Subcutaneous abdominal adipose tissue (tissue), 5 donors: ENCODE measurements at regions not wholly inside any gene's neighbourhood (a gene's known extent, or its start where the extent isn't known, plus 50 kb on each side); places are given as distances from the start of the nearest gene placed in this dataset.
"Not testable (repeated sequence)": the region's sequence is repeated elsewhere in the genome, so short reads cannot be mapped to it uniquely, and the experiment has no call there.

Experiments used
- H3K27ac ChIP-seq: one replicate; pipeline ENCODE4 v1.7.0; 2013; ENCODE audit warnings: low read depth, mild to moderate bottlenecking, inconsistent platforms, low read length, moderate library complexity
- H3K27me3 ChIP-seq, 5 donors: one replicate each; pipeline ENCODE4 v1.7.0; 2013; ENCODE audit warnings: low read length in 5 of 5, inconsistent platforms in 1 of 5; ENCODE audit not compliant: control insufficient read depth in 5 of 5, insufficient read depth in 4 of 5
- H3K36me3 ChIP-seq, 5 donors: one replicate each; pipeline ENCODE4 v1.7.0; 2013; ENCODE audit warnings: low read length in 5 of 5; ENCODE audit not compliant: control insufficient read depth in 5 of 5, insufficient read depth in 5 of 5
- H3K4me1 ChIP-seq, 5 donors: one replicate each; pipeline ENCODE4 v1.7.0; 2013; ENCODE audit warnings: low read length in 5 of 5, mild to moderate bottlenecking in 3 of 5, moderate library complexity in 1 of 5; ENCODE audit not compliant: control insufficient read depth in 5 of 5, insufficient read depth in 5 of 5
- H3K4me3 ChIP-seq, 5 donors: one replicate each; pipeline ENCODE4 v1.7.0; 2013; ENCODE audit warnings: low read length in 5 of 5, low read depth in 1 of 5
- H3K9ac ChIP-seq, 5 donors: one replicate each; pipeline ENCODE4 v1.7.0; 2013; ENCODE audit warnings: low read length in 5 of 5, mild to moderate bottlenecking in 4 of 5, moderate library complexity in 3 of 5
- H3K9me3 ChIP-seq, 5 donors: one replicate each; pipeline ENCODE4 v1.7.0; 2013; ENCODE audit warnings: low read length in 5 of 5; ENCODE audit not compliant: control insufficient read depth in 5 of 5
- donor health status: healthy.
- donor health status: healthy.
- donor health status: healthy.
- donor health status: healthy.
- donor health status: healthy.

GRCh38 chr1:70820396-70820795 is 227.2 kb downstream of the PTGER3 start:
- Histone ChIP-seq H3K9me3 (no peaks in the 10 kb centered on the region), H3K36me3 (no peaks in the 10 kb centered on the region), H3K4me3 (no peak overlapping the region), H3K27ac (no peak overlapping the region), H3K27me3 (no peaks in the 10 kb centered on the region), H3K9ac (no peak overlapping the region), H3K4me1 (no peaks in the 10 kb centered on the region)

DNA sequence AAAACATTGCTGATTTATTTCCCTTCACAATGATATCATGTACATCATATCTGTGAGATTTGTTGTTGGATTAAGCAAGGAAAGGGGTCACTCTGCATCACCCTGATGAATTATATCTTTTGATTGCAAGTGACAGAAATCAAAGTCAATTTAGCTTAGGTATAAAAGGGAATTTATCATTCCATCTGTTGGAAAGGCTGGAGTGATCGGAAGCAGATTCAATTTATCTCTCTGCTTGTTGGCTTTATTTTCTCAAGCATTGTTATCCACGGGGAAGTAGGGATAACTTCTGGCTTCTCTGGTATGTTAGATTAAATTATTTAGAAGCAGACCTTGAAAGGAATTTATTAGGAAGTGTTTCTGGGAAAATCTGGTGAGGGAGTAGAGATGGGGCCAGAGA is 226.6 kb downstream of the PTGER3 start:
- Histone ChIP-seq H3K9ac (no peak overlapping the region), H3K27me3 (no peaks in the 10 kb centered on the region), H3K27ac (no peak overlapping the region), H3K9me3 (no peaks in the 10 kb centered on the region), H3K4me3 (no peak overlapping the region), H3K4me1 (no peaks in the 10 kb centered on the region), H3K36me3 (no peaks in the 10 kb centered on the region)

DNA sequence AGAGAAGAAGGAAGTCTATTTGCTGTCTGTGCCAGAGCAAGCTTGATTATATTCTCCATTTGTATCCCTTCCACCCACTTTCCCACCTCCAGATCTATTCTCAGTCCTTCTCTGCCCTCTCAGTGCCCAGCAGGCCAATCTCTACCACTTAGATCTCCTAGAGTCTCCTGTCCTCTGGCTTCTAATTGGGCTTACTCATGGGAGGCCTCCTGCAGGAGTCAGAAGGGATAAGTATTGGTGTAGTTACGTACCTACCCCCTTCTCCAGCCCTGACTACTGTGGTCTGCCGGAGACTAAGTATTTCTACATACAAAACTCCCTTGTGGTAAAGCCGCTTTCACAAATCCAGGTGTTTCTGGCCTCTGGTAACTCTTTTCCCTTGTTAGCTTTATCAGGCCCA is 221.2 kb downstream of the PTGER3 start:
- Histone ChIP-seq H3K27me3 (no peaks in the 10 kb centered on the region), H3K4me1 (no peaks in the 10 kb centered on the region), H3K36me3 (no peaks in the 10 kb centered on the region), H3K4me3 (no peak overlapping the region), H3K27ac (no peak overlapping the region), H3K9ac (no peak overlapping the region), H3K9me3 (no peaks in the 10 kb centered on the region)

DNA sequence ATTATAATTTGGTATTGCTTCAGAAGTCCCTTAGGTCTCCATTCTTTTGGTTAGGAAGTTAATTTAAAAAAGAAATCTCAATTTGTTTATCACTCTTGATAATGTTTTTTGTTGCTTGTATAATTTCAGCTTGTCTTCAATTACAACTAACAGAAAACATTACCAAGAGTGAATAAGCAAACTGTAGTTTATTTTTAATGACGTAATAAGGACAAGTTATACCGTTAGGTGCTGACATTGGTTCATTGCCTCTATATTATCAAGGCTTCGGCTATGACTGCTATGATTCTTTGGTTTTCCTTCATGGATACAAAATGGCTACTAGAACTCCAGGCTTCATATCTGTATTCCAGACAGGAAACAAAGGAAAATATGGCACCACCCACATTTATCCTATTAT is 220.6 kb downstream of the PTGER3 start:
- H3K27me3 ChIP-seq, result no peaks in the 10 kb centered on the region
- no peaks in the 10 kb centered on the region for H3K4me1 ChIP-seq
- no peak overlapping the region for H3K4me3 ChIP-seq
- no peak overlapping the region for H3K9ac ChIP-seq
- H3K9me3 ChIP-seq, result peaks cover 0 to 4% (median 0%) of the 10 kb centered on the region in 5 donors
- no peaks in the 10 kb centered on the region for H3K36me3 ChIP-seq
- H3K27ac ChIP-seq, result no peak overlapping the region

DNA sequence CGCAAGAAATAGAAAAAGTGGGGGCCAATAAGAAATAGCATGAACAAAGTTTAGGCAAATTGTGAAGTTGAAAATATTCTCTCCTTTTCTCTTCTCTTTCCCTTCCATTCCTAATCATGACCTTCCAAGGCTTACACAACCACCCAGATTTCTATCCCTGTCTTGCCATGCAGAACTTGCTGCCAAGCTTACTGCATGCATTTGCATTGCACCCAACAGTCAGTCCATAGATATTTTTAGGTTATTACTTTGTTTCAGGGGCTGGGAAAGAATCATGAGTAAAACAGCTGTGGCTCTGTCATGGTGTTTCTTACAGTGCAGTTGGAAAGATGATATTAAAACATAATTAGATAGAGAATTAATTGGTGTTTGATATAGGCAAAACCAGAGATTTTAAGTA is 219.4 kb downstream of the PTGER3 start:
- Histone ChIP-seq H3K4me3 (no peak overlapping the region), H3K36me3 (no peaks in the 10 kb centered on the region), H3K9me3 (peaks cover 0 to 6% (median 0%) of the 10 kb centered on the region in 5 donors), H3K9ac (no peak overlapping the region), H3K4me1 (no peaks in the 10 kb centered on the region), H3K27ac (no peak overlapping the region), H3K27me3 (no peaks in the 10 kb centered on the region)

DNA sequence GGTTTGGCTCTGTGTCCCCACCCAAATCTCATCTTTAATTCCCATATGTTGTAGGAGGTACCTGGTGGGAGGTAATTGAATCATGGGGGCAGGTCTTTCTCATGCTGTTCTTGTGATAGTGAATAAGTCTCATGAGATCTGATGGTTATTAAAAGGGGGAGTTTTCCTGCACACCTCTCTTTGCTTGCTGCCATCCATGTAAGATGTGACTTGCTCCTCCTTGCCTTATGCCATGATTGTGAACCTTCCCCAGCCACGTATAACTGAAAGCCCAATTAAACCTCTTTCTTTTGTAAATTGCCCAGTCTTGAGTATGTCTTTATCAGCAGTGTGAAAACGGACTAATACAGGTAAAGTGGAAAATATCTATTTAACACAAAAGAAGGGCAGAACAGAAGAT is 213.3 kb downstream of the PTGER3 start:
- H3K36me3 ChIP-seq, H3K27me3 ChIP-seq, H3K4me3 ChIP-seq, H3K4me1 ChIP-seq, H3K27ac ChIP-seq, H3K9me3 ChIP-seq, H3K9ac ChIP-seq: not testable (repeated sequence)

DNA sequence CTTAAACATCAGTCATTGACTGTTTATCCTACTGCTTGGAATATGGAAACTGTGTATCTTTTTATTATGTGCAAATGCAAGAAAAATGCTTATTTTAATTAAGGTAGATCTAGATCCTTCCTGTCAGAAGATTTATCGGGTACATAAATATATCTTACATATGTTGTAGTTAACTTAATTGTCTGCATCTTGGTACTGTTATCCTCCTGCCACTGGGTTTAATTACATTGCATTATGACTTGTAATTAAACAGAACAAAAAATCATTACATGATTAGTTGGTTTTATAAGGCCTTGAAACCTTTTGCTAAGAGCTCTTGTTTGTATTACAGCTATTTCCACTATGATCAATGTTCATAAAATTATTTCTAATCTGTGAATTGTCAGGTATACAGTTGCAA is 211.2 kb downstream of the PTGER3 start:
- no peak overlapping the region for H3K9ac ChIP-seq
- H3K4me1 ChIP-seq, result no peaks in the 10 kb centered on the region
- H3K4me3 ChIP-seq, result no peak overlapping the region
- H3K36me3 ChIP-seq, result no peaks in the 10 kb centered on the region
- peaks cover 0 to 6% (median 0%) of the 10 kb centered on the region in 5 donors for H3K9me3 ChIP-seq
- no peak overlapping the region for H3K27ac ChIP-seq
- no peaks in the 10 kb centered on the region for H3K27me3 ChIP-seq

- Histone ChIP-seq H3K9ac (no peak overlapping the region), H3K27me3 (no peaks in the 10 kb centered on the region), H3K36me3 (no peaks in the 10 kb centered on the region), H3K9me3 (peaks cover 0 to 2% (median 0%) of the 10 kb centered on the region in 5 donors), H3K4me1 (peaks cover 0 to 7% (median 0%) of the 10 kb centered on the region in 5 donors), H3K4me3 (no peak overlapping the region), H3K27ac (no peak overlapping the region)
These were observed 207.2 kb downstream of the PTGER3 start for GRCh38 chr1:70840260-70840953.

DNA sequence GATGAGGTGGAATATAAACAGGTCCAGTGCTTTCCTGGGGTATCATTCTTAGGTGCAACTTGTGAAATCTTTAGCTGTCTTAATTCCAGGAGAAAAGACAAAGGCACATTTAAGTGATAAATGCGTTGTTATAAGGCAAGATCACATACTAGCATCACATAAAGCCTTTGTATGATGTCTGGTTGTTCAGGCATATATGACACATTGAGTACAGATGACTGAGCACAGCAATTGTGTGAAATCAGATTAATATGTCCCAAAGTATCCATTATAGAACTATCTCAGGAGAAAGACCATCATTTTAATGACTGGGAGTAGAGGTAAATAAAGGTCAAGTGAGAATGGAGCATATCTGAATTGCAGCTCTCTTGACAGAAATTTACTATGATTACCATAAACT is 205.1 kb downstream of the PTGER3 start:
- H3K4me1 ChIP-seq, result peaks cover 0 to 18% (median 5%) of the 10 kb centered on the region in 5 donors

GRCh38 chr1:70843452-70843851 is 204.2 kb downstream of the PTGER3 start:
- Histone ChIP-seq H3K9ac (no peak overlapping the region), H3K27ac (no peak overlapping the region), H3K4me1 (peaks cover 0 to 18% (median 5%) of the 10 kb centered on the region in 5 donors), H3K4me3 (no peak overlapping the region), H3K27me3 (no peaks in the 10 kb centered on the region), H3K36me3 (no peaks in the 10 kb centered on the region), H3K9me3 (peaks cover 0 to 2% (median 0%) of the 10 kb centered on the region in 5 donors)

More for the DNA sequence above, 205.1 kb downstream of the PTGER3 start:
- no peak overlapping the region for H3K4me3 ChIP-seq
- no peaks in the 10 kb centered on the region for H3K27me3 ChIP-seq
- H3K36me3 ChIP-seq, result no peaks in the 10 kb centered on the region
- H3K9ac ChIP-seq, result no peak overlapping the region
- H3K27ac ChIP-seq, result no peak overlapping the region
- peaks cover 0 to 2% (median 0%) of the 10 kb centered on the region in 5 donors for H3K9me3 ChIP-seq
